NCI-H524 treated with DMSO at 0.1 percent for 48 hours (cell line): ENCODE measurements at regions not wholly inside any gene's neighbourhood (a gene's known extent, or its start where the extent isn't known, plus 50 kb on each side); places are given as distances from the start of the nearest gene placed in this dataset.
"Not testable (repeated sequence)": the region's sequence is repeated elsewhere in the genome, so short reads cannot be mapped to it uniquely, and the experiment has no call there.

ENCODE experiments used
- DNase-seq: peaks from one replicate; lab custom pipeline; 2025; lab: John Stamatoyannopoulos, UW

- DNase-seq: no peak
These were observed 118.5 kb upstream of the NKX1-1 start for GRCh38 chr4:1524761-1525160.

GRCh38 chr4:1523907-1524636, 117.8 kb upstream of the NKX1-1 start:
- DNase-seq: no peak

GRCh38 chr4:1523506-1523905, 117.3 kb upstream of the NKX1-1 start:
- DNase-seq: no peak

GRCh38 chr4:1523033-1523432, 116.8 kb upstream of the NKX1-1 start:
- DNase-seq: no peak

GRCh38 chr4:1522606-1523005, 116.4 kb upstream of the NKX1-1 start:
- no peak for DNase-seq

GRCh38 chr4:1521821-1522361, 115.6 kb upstream of the NKX1-1 start:
- no peak for DNase-seq

GRCh38 chr4:1520795-1521576, 114.7 kb upstream of the NKX1-1 start:
- DNase-seq: not testable (repeated sequence)

- DNase-seq: no peak
These were observed 113.8 kb upstream of the NKX1-1 start for GRCh38 chr4:1519787-1520661.

- DNase-seq: no peak
These were observed 112.9 kb upstream of the NKX1-1 start for GRCh38 chr4:1518997-1519700.

GRCh38 chr4:1517592-1518411, 111.6 kb upstream of the NKX1-1 start:
- no peak for DNase-seq

GRCh38 chr4:1516881-1517480, 110.7 kb upstream of the NKX1-1 start:
- no peak for DNase-seq

GRCh38 chr4:1516261-1516660, 110.0 kb upstream of the NKX1-1 start:
- no peak for DNase-seq

- no peak for DNase-seq
These were observed 109.5 kb upstream of the NKX1-1 start for GRCh38 chr4:1515763-1516162.

- no peak for DNase-seq
These were observed 108.9 kb upstream of the NKX1-1 start for GRCh38 chr4:1515156-1515555.

- DNase-seq: no peak
These were observed 108.4 kb upstream of the NKX1-1 start for GRCh38 chr4:1514612-1515011.

- no peak for DNase-seq
These were observed 107.8 kb upstream of the NKX1-1 start for GRCh38 chr4:1513936-1514483.

- DNase-seq: no peak
These were observed 106.8 kb upstream of the NKX1-1 start for GRCh38 chr4:1512738-1513660.

GRCh38 chr4:1512051-1512737, 106.0 kb upstream of the NKX1-1 start:
- DNase-seq: no peak
